ENCODE measurements at regions not wholly inside any gene's neighbourhood (a gene's known extent, or its start where the extent isn't known, plus 50 kb on each side); places are given as distances from the start of the nearest gene placed in this dataset.
"Not testable (repeated sequence)": the region's sequence is repeated elsewhere in the genome, so short reads cannot be mapped to it uniquely, and the experiment has no call there.

DNA sequence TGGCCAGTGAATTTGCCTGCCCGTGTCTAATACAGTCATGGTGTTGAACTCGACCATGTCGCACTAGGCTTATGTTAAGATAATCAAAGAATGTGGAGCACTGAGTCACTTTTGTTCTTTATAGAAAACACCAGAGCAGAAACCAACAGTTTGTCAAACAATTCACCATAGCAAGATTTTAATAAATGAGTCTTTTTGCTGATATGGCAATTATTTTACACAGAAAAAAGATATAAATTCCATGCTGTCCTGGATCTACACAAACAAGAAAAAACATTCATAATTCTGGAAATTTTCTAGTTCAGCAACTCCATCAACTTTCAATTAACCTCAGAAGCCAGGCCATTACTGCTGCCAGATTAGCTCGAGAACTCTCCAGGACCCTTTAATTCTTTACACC is 208.9 kb downstream of the ZNF608 start:
- Histone ChIP-seq H3K4me3 (ENCODE audit: low read length in 2 of 2) (no peak overlapping the region), H3K27ac (ENCODE audit: low read depth in 2 of 2, low read length in 2 of 2) (no peak overlapping the region), H3K9me3 (ENCODE audit: control insufficient read depth in 2 of 2, low read length in 2 of 2) (no peaks in the 10 kb centered on the region), H3K36me3 (ENCODE audit: control insufficient read depth in 2 of 2, insufficient read depth in 2 of 2, low read length in 2 of 2) (no peaks in the 10 kb centered on the region), H3K4me1 (ENCODE audit: control insufficient read depth in 2 of 2, insufficient read depth in 2 of 2, low read length in 2 of 2) (no peaks in the 10 kb centered on the region), H3K27me3 (ENCODE audit: control insufficient read depth in 2 of 2, insufficient read depth in 2 of 2, low read length in 2 of 2) (no peaks in the 10 kb centered on the region), H3K9ac (ENCODE audit: low read depth in 1 of 2, low read length in 2 of 2) (no peak overlapping the region)

DNA sequence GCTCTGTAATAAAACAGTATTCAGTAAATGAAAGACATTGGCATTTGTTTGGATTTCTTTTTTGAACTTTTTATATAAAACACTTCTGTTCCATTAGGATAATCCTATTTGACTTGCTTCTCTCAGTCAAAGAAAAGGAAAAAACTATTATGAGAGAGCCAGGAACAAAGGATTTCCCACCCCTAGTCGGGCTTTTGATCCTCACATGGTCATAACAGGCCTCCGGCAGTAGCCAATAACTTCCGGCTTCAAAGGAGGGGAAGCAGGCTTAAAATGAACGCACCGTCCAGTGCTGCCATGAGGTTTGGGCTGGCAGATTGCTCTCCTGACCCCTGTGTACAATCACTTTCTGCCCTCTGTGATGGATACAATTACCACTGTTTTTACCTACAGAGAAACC is 209.3 kb downstream of the ZNF608 start:
- H3K36me3 ChIP-seq (ENCODE audit: control insufficient read depth in 2 of 2, insufficient read depth in 2 of 2, low read length in 2 of 2), result no peaks in the 10 kb centered on the region
- no peaks in the 10 kb centered on the region for H3K27me3 ChIP-seq (ENCODE audit: control insufficient read depth in 2 of 2, insufficient read depth in 2 of 2, low read length in 2 of 2)
- H3K4me1 ChIP-seq (ENCODE audit: control insufficient read depth in 2 of 2, insufficient read depth in 2 of 2, low read length in 2 of 2), result no peaks in the 10 kb centered on the region
- H3K27ac ChIP-seq (ENCODE audit: low read depth in 2 of 2, low read length in 2 of 2), result no peak overlapping the region
- no peak overlapping the region for H3K4me3 ChIP-seq (ENCODE audit: low read length in 2 of 2)
- no peaks in the 10 kb centered on the region for H3K9me3 ChIP-seq (ENCODE audit: control insufficient read depth in 2 of 2, low read length in 2 of 2)
- H3K9ac ChIP-seq (ENCODE audit: low read depth in 1 of 2, low read length in 2 of 2), result no peak overlapping the region

DNA sequence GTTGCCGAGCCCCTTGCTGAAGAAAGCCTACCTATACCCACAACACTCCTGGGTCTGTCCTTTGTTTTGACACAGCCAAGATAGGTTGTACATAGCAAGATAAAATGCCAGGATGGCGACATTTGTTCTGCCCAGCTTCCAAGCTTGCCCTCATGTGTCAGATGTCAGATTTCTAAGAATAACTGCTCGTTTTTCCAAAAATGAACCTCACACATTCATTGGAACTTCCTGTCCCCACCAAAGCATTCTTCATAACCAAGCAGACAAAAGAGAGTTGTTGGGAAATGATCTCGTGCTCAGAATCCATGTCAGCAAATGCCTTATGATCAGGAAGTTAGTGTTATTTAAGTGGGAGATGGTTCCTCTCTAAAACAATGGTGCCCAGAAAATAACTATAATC is 210.1 kb downstream of the ZNF608 start:
- no peaks in the 10 kb centered on the region for H3K4me1 ChIP-seq (ENCODE audit: control insufficient read depth in 2 of 2, insufficient read depth in 2 of 2, low read length in 2 of 2)
- H3K36me3 ChIP-seq (ENCODE audit: control insufficient read depth in 2 of 2, insufficient read depth in 2 of 2, low read length in 2 of 2), result no peaks in the 10 kb centered on the region
- no peak overlapping the region for H3K4me3 ChIP-seq (ENCODE audit: low read length in 2 of 2)
- no peak overlapping the region for H3K9ac ChIP-seq (ENCODE audit: low read depth in 1 of 2, low read length in 2 of 2)
- H3K27me3 ChIP-seq (ENCODE audit: control insufficient read depth in 2 of 2, insufficient read depth in 2 of 2, low read length in 2 of 2), result no peaks in the 10 kb centered on the region
- H3K9me3 ChIP-seq (ENCODE audit: control insufficient read depth in 2 of 2, low read length in 2 of 2), result no peaks in the 10 kb centered on the region
- no peak overlapping the region for H3K27ac ChIP-seq (ENCODE audit: low read depth in 2 of 2, low read length in 2 of 2)

- no peak overlapping the region for H3K4me3 ChIP-seq (ENCODE audit: low read length in 2 of 2)
- H3K27me3 ChIP-seq (ENCODE audit: control insufficient read depth in 2 of 2, insufficient read depth in 2 of 2, low read length in 2 of 2), result no peaks in the 10 kb centered on the region
- H3K36me3 ChIP-seq (ENCODE audit: control insufficient read depth in 2 of 2, insufficient read depth in 2 of 2, low read length in 2 of 2), result no peaks in the 10 kb centered on the region
- no peak overlapping the region for H3K9ac ChIP-seq (ENCODE audit: low read depth in 1 of 2, low read length in 2 of 2)
- no peaks in the 10 kb centered on the region for H3K9me3 ChIP-seq (ENCODE audit: control insufficient read depth in 2 of 2, low read length in 2 of 2)
- H3K27ac ChIP-seq (ENCODE audit: low read depth in 2 of 2, low read length in 2 of 2), result no peak overlapping the region
- peaks cover 0 to 4% of the 10 kb centered on the region in 2 donors for H3K4me1 ChIP-seq (ENCODE audit: control insufficient read depth in 2 of 2, insufficient read depth in 2 of 2, low read length in 2 of 2)
These were observed 215.5 kb downstream of the ZNF608 start for GRCh38 chr5:124530916-124531315.

- no peak overlapping the region for H3K27ac ChIP-seq (ENCODE audit: low read depth in 2 of 2, low read length in 2 of 2)
- H3K4me3 ChIP-seq (ENCODE audit: low read length in 2 of 2), result no peak overlapping the region
- no peaks in the 10 kb centered on the region for H3K36me3 ChIP-seq (ENCODE audit: control insufficient read depth in 2 of 2, insufficient read depth in 2 of 2, low read length in 2 of 2)
- H3K9me3 ChIP-seq (ENCODE audit: control insufficient read depth in 2 of 2, low read length in 2 of 2), result no peaks in the 10 kb centered on the region
- H3K4me1 ChIP-seq (ENCODE audit: control insufficient read depth in 2 of 2, insufficient read depth in 2 of 2, low read length in 2 of 2), result peaks cover 0 to 4% of the 10 kb centered on the region in 2 donors
- H3K9ac ChIP-seq (ENCODE audit: low read depth in 1 of 2, low read length in 2 of 2), result no peak overlapping the region
- H3K27me3 ChIP-seq (ENCODE audit: control insufficient read depth in 2 of 2, insufficient read depth in 2 of 2, low read length in 2 of 2), result no peaks in the 10 kb centered on the region
These were observed 217.6 kb downstream of the ZNF608 start for GRCh38 chr5:124528838-124529237.

DNA sequence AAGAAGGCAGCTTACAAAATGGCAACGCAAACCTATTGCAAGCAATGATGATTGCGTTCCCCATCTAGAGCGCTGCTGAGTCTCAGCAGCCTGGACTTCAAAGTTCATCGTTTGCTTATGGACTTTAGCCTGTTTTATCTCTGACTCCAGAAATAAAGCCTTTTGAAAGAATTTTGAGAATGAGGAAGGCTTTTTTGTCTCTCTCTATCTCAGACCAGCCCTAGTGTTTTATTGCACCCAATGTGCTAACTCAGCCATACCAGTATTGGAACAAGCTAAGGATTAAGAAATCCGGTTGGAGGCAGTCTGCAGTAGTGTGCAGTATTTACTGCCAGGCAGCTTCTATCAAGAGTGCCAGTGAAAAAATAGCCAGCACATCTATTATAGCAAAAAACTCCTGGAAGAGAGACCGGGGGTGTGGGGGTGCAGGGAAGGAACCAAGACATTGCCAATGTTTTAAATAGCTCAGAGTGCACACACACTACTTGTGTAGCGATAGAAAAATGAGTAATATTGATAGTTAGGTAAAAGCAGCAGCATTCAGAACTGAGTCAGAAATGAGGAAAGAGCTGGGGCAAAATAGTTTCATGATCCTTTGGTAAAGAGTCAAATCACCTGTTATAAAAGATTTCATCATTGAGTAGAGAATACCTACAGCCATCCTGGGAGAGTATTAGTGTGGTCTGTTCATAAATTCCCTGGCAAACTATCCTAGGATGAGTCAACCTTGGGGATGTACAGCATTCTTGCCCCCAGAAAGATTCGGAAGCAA is 219.0 kb downstream of the ZNF608 start:
- Histone ChIP-seq H3K9ac (ENCODE audit: low read depth in 1 of 2, low read length in 2 of 2) (no peak overlapping the region), H3K36me3 (ENCODE audit: control insufficient read depth in 2 of 2, insufficient read depth in 2 of 2, low read length in 2 of 2) (no peaks in the 10 kb centered on the region), H3K4me3 (ENCODE audit: low read length in 2 of 2) (no peak overlapping the region), H3K4me1 (ENCODE audit: control insufficient read depth in 2 of 2, insufficient read depth in 2 of 2, low read length in 2 of 2) (peaks cover 0 to 4% of the 10 kb centered on the region in 2 donors), H3K27me3 (ENCODE audit: control insufficient read depth in 2 of 2, insufficient read depth in 2 of 2, low read length in 2 of 2) (no peaks in the 10 kb centered on the region), H3K9me3 (ENCODE audit: control insufficient read depth in 2 of 2, low read length in 2 of 2) (no peaks in the 10 kb centered on the region), H3K27ac (ENCODE audit: low read depth in 2 of 2, low read length in 2 of 2) (no peak overlapping the region)

GRCh38 chr5:124526079-124526478 is 220.4 kb downstream of the ZNF608 start:
- H3K27me3 ChIP-seq (ENCODE audit: control insufficient read depth in 2 of 2, insufficient read depth in 2 of 2, low read length in 2 of 2); H3K9me3 ChIP-seq (ENCODE audit: control insufficient read depth in 2 of 2, low read length in 2 of 2); H3K36me3 ChIP-seq (ENCODE audit: control insufficient read depth in 2 of 2, insufficient read depth in 2 of 2, low read length in 2 of 2); H3K27ac ChIP-seq (ENCODE audit: low read depth in 2 of 2, low read length in 2 of 2); H3K4me1 ChIP-seq (ENCODE audit: control insufficient read depth in 2 of 2, insufficient read depth in 2 of 2, low read length in 2 of 2); H3K4me3 ChIP-seq (ENCODE audit: low read length in 2 of 2); H3K9ac ChIP-seq (ENCODE audit: low read depth in 1 of 2, low read length in 2 of 2): not testable (repeated sequence)

- Histone ChIP-seq H3K4me1 (ENCODE audit: control insufficient read depth in 2 of 2, insufficient read depth in 2 of 2, low read length in 2 of 2) (peaks cover 0 to 4% of the 10 kb centered on the region in 2 donors), H3K9me3 (ENCODE audit: control insufficient read depth in 2 of 2, low read length in 2 of 2) (no peaks in the 10 kb centered on the region), H3K27me3 (ENCODE audit: control insufficient read depth in 2 of 2, insufficient read depth in 2 of 2, low read length in 2 of 2) (no peaks in the 10 kb centered on the region)
These were observed 221.7 kb downstream of the ZNF608 start for GRCh38 chr5:124524552-124525232.

GRCh38 chr5:124523897-124524296 is 222.5 kb downstream of the ZNF608 start:
- no peaks in the 10 kb centered on the region for H3K9me3 ChIP-seq (ENCODE audit: control insufficient read depth in 2 of 2, low read length in 2 of 2)
- H3K27me3 ChIP-seq (ENCODE audit: control insufficient read depth in 2 of 2, insufficient read depth in 2 of 2, low read length in 2 of 2), result no peaks in the 10 kb centered on the region
- no peaks in the 10 kb centered on the region for H3K36me3 ChIP-seq (ENCODE audit: control insufficient read depth in 2 of 2, insufficient read depth in 2 of 2, low read length in 2 of 2)
- H3K4me1 ChIP-seq (ENCODE audit: control insufficient read depth in 2 of 2, insufficient read depth in 2 of 2, low read length in 2 of 2), result peaks cover 0 to 4% of the 10 kb centered on the region in 2 donors
- no peak overlapping the region for H3K27ac ChIP-seq (ENCODE audit: low read depth in 2 of 2, low read length in 2 of 2)
- no peak overlapping the region for H3K9ac ChIP-seq (ENCODE audit: low read depth in 1 of 2, low read length in 2 of 2)
- H3K4me3 ChIP-seq (ENCODE audit: low read length in 2 of 2), result no peak overlapping the region

More at GRCh38 chr5:124524552-124525232, 221.7 kb downstream of the ZNF608 start:
- Histone ChIP-seq H3K36me3 (ENCODE audit: control insufficient read depth in 2 of 2, insufficient read depth in 2 of 2, low read length in 2 of 2) (no peaks in the 10 kb centered on the region), H3K4me3 (ENCODE audit: low read length in 2 of 2) (no peak overlapping the region), H3K27ac (ENCODE audit: low read depth in 2 of 2, low read length in 2 of 2) (no peak overlapping the region), H3K9ac (ENCODE audit: low read depth in 1 of 2, low read length in 2 of 2) (no peak overlapping the region)

GRCh38 chr5:124522992-124523391 is 223.4 kb downstream of the ZNF608 start:
- no peaks in the 10 kb centered on the region for H3K27me3 ChIP-seq (ENCODE audit: control insufficient read depth in 2 of 2, insufficient read depth in 2 of 2, low read length in 2 of 2)
- H3K4me1 ChIP-seq (ENCODE audit: control insufficient read depth in 2 of 2, insufficient read depth in 2 of 2, low read length in 2 of 2), result peaks cover 0 to 4% of the 10 kb centered on the region in 2 donors
- H3K4me3 ChIP-seq (ENCODE audit: low read length in 2 of 2), result no peak overlapping the region
- H3K36me3 ChIP-seq (ENCODE audit: control insufficient read depth in 2 of 2, insufficient read depth in 2 of 2, low read length in 2 of 2), result no peaks in the 10 kb centered on the region
- H3K9ac ChIP-seq (ENCODE audit: low read depth in 1 of 2, low read length in 2 of 2), result no peak overlapping the region
- H3K9me3 ChIP-seq (ENCODE audit: control insufficient read depth in 2 of 2, low read length in 2 of 2), result no peaks in the 10 kb centered on the region
- no peak overlapping the region for H3K27ac ChIP-seq (ENCODE audit: low read depth in 2 of 2, low read length in 2 of 2)

All from mucosa of rectum (tissue), 2 donors.